ENCODE measurements at regions not wholly inside any gene's neighbourhood (a gene's known extent, or its start where the extent isn't known, plus 50 kb on each side); places are given as distances from the start of the nearest gene placed in this dataset.

DNA sequence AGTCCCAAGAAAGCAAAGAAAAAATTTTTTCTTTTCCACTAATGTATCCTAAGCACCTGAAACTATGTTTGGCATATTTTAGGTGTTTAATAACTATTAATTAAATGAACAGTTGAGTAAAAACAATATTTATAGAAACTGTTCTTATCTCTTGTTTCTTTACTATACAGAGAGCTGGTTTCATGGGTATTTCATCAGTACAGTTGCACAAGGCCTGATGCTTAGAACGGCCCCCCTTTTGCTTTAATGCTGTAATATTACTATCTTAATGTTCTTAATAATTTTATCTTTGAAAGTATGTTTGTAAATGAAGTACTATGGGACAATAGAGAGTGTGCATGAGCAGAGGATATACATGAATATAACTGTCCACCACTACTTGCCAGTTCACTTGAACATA is 479.1 kb upstream of the SLIT2 start:
- no peaks in the 10 kb centered on the region for H3K27me3 ChIP-seq (ENCODE audit: insufficient read depth)

DNA sequence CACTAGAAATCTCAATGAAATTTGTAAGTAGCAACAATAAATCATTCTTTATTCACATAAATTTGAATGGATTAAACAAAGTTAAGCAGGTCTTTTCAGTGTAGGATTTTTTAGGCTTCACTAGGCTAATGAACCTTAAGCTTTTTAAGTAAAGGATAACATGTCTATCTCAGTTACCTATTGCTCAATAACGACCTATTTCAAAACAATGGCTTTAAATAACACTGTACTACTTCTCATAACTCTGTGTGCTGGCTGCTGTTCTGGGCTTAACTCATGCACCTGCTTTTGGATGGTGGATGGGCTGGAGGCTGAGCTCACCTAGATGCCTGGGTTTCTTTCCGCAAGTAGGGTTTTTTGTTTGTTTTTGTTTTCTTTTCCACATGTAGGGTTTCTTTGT is 495.0 kb upstream of the SLIT2 start:
- DNase-seq: no peak
- H4K20me1 ChIP-seq (ENCODE audit: insufficient read depth): no peaks in the 10 kb centered on the region
- no peak overlapping the region for H3K4me2 ChIP-seq
- CTCF ChIA-PET: no interaction called here
- no peaks in the 10 kb centered on the region for H3F3A ChIP-seq (replicated peaks; ENCODE audit: insufficient read depth)
- H2AFZ ChIP-seq (ENCODE audit: low read depth): no peak overlapping the region
- TF ChIP-seq, protein P1, sequence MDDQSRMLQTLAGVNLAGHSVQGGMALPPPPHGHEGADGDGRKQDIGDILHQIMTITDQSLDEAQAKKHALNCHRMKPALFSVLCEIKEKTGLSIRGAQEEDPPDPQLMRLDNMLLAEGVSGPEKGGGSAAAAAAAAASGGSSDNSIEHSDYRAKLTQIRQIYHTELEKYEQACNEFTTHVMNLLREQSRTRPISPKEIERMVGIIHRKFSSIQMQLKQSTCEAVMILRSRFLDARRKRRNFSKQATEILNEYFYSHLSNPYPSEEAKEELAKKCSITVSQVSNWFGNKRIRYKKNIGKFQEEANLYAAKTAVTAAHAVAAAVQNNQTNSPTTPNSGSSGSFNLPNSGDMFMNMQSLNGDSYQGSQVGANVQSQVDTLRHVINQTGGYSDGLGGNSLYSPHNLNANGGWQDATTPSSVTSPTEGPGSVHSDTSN (IDR thresholded peaks at IDR 0.05): no peak
- no peak for TF ChIP-seq RAD21 (IDR thresholded peaks at IDR 0.05; ENCODE audit: low read length)
- TF ChIP-seq NRF1 (IDR thresholded peaks at IDR 0.05; ENCODE audit: low read depth, low read length): no peak
- no peaks in the 10 kb centered on the region for H3K27me3 ChIP-seq (ENCODE audit: insufficient read depth)
- POLR2A ChIA-PET: no interaction called here
- H3K4me1 ChIP-seq (ENCODE audit: control insufficient read depth in 1 of 2, insufficient read depth in 2 of 2, low read depth in 1 of 2, low read length in 1 of 2): no peaks in the 10 kb centered on the region
- H3K9me3 ChIP-seq: no peaks in the 10 kb centered on the region
- no peak overlapping the region for H3K27ac ChIP-seq (ENCODE audit: low read depth in 2 of 2, low read length in 1 of 2)
- H3K9me2 ChIP-seq: no peaks in the 10 kb centered on the region
- H3K9ac ChIP-seq: no peak overlapping the region
- no peak overlapping the region for H3K4me3 ChIP-seq (ENCODE audit: low read depth in 2 of 2, low read length in 1 of 2)
- no peaks in the 10 kb centered on the region for H3K36me3 ChIP-seq (replicated peaks in 1 of 2; ENCODE audit: control insufficient read depth in 1 of 2, insufficient read depth in 2 of 2, low read length in 1 of 2)
- WGBS (ENCODE audit: low lambda C conversion rate): 71% methylated on average over 2 of the region's 2 CpGs
- no peaks in the 10 kb centered on the region for H3K79me2 ChIP-seq (ENCODE audit: insufficient read depth)

More for the DNA sequence above, 479.1 kb upstream of the SLIT2 start:
- no peak for TF ChIP-seq GATA2 (CRISPR knock-in tag; IDR thresholded peaks at IDR 0.05)
- TF ChIP-seq, protein P2, sequence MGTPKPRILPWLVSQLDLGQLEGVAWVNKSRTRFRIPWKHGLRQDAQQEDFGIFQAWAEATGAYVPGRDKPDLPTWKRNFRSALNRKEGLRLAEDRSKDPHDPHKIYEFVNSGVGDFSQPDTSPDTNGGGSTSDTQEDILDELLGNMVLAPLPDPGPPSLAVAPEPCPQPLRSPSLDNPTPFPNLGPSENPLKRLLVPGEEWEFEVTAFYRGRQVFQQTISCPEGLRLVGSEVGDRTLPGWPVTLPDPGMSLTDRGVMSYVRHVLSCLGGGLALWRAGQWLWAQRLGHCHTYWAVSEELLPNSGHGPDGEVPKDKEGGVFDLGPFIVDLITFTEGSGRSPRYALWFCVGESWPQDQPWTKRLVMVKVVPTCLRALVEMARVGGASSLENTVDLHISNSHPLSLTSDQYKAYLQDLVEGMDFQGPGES (IDR thresholded peaks at IDR 0.05; ENCODE audit: low read depth, low read length): no peak
- no peak for TF ChIP-seq YY1 (IDR thresholded peaks at IDR 0.05; ENCODE audit: low read depth)
- no peak for TF ChIP-seq NRF1 (IDR thresholded peaks at IDR 0.05; ENCODE audit: low read depth, low read length)
- no peak for TF ChIP-seq RXRA (IDR thresholded peaks at IDR 0.05; ENCODE audit: borderline replicate concordance, low read depth)
- no peak for TF ChIP-seq EP300 (IDR thresholded peaks at IDR 0.05; ENCODE audit: borderline replicate concordance in 1 of 2, low read depth in 1 of 2, low read length in 1 of 2)
- no peak for TF ChIP-seq EZH2phosphoT487 (IDR thresholded peaks at IDR 0.05; ENCODE audit: borderline replicate concordance, low read depth)
- TF ChIP-seq TEAD4 (IDR thresholded peaks at IDR 0.05; ENCODE audit: borderline replicate concordance, insufficient read depth): no peak
- Histone ChIP-seq H3K79me2 (ENCODE audit: insufficient read depth) (no peaks in the 10 kb centered on the region), H3K9me3 (no peaks in the 10 kb centered on the region), H3K4me2 (no peak overlapping the region), H3F3A (replicated peaks; ENCODE audit: insufficient read depth) (peaks cover 3% of the 10 kb centered on the region), H3K9ac (no peak overlapping the region), H3K27ac (ENCODE audit: low read depth in 2 of 2, low read length in 1 of 2) (no peak overlapping the region), H3K4me1 (ENCODE audit: control insufficient read depth in 1 of 2, insufficient read depth in 2 of 2, low read depth in 1 of 2, low read length in 1 of 2) (peaks cover 0 to 4% of the 10 kb centered on the region in 2 experiments; a peak in 1 of 4 replicates), H2AFZ (ENCODE audit: low read depth) (no peak overlapping the region), H4K20me1 (ENCODE audit: insufficient read depth) (no peaks in the 10 kb centered on the region), H3K4me3 (ENCODE audit: low read depth in 2 of 2, low read length in 1 of 2) (no peak overlapping the region), H3K9me2 (no peaks in the 10 kb centered on the region), H3K36me3 (replicated peaks in 1 of 2; ENCODE audit: control insufficient read depth in 1 of 2, insufficient read depth in 2 of 2, low read length in 1 of 2) (no peaks in the 10 kb centered on the region)
- 63% methylated on average over 1 of the region's 1 CpG for WGBS (ENCODE audit: low lambda C conversion rate)
- DNase-seq: no peak
- CTCF ChIA-PET: no interaction called here
- POLR2A ChIA-PET: no interaction called here

DNA sequence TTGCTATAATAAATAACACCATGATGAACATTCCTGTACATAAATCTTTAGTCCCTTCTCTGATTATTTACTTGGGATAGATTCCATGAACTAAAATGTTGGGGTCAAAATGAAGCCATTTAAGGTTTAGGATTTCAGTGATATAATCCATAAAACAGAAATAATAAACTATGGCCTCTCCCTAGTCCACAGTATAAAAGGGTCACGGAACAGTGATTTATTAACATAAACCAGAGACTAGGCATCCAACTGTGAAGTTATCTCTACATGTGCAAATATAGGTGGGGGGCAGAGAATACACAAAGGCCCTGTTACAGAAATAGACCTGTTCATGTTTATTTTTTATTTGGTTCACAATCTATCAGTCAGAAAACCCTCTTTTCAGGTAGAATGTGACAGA is 499.1 kb upstream of the SLIT2 start:
- CTCF ChIA-PET: no interaction called here
- no peak overlapping the region for H3K4me3 ChIP-seq (ENCODE audit: low read depth in 2 of 2, low read length in 1 of 2)
- TF ChIP-seq, protein P1 (IDR thresholded peaks at IDR 0.05): no peak
- TF ChIP-seq CHD2 (IDR thresholded peaks at IDR 0.05; ENCODE audit: low read length, partially characterized antibody): no peak
- no peak for TF ChIP-seq FOSL2 (IDR thresholded peaks at IDR 0.05; ENCODE audit: borderline replicate concordance, low read depth)
- no peak for TF ChIP-seq JUND (IDR thresholded peaks at IDR 0.05)
- TF ChIP-seq EZH2phosphoT487 (IDR thresholded peaks at IDR 0.05; ENCODE audit: borderline replicate concordance, low read depth): no peak
- H3K9me2 ChIP-seq: 0 out of 2 replicates have a peak, but pooled peaks cover 3% of the 10 kb centered on the region
- H3K4me1 ChIP-seq (ENCODE audit: control insufficient read depth in 1 of 2, insufficient read depth in 2 of 2, low read depth in 1 of 2, low read length in 1 of 2): no peaks in the 10 kb centered on the region
- no peaks in the 10 kb centered on the region for H3K36me3 ChIP-seq (replicated peaks in 1 of 2; ENCODE audit: control insufficient read depth in 1 of 2, insufficient read depth in 2 of 2, low read length in 1 of 2)
- DNase-seq: no peak
- no peaks in the 10 kb centered on the region for H3K79me2 ChIP-seq (ENCODE audit: insufficient read depth)
- no peak overlapping the region for H3K4me2 ChIP-seq
- H4K20me1 ChIP-seq (ENCODE audit: insufficient read depth): no peaks in the 10 kb centered on the region
- H3F3A ChIP-seq (replicated peaks; ENCODE audit: insufficient read depth): no peaks in the 10 kb centered on the region
- POLR2A ChIA-PET: no interaction called here
- no peak overlapping the region for H3K9ac ChIP-seq
- 88% methylated on average over 1 of the region's 1 CpG for WGBS (ENCODE audit: low lambda C conversion rate)
- H3K9me3 ChIP-seq: no peaks in the 10 kb centered on the region
- H3K27ac ChIP-seq (ENCODE audit: low read depth in 2 of 2, low read length in 1 of 2): no peak overlapping the region
- no peaks in the 10 kb centered on the region for H3K27me3 ChIP-seq (ENCODE audit: insufficient read depth)
- no peak overlapping the region for H2AFZ ChIP-seq (ENCODE audit: low read depth)

Data from SK-N-SH (cell line).